OCI-LY3 (cell line): ENCODE measurements at regions not wholly inside any gene's neighbourhood (a gene's known extent, or its start where the extent isn't known, plus 50 kb on each side); places are given as distances from the start of the nearest gene placed in this dataset.

Experiments
- H2AFZ ChIP-seq: fragments of 200-600, 300-600 bp; shearing (Covaris generic); 2 replicates; pipeline ENCODE4 v1.6.0; 2014; ENCODE audit warnings: antibody characterized with exemption, low read depth, low read length
- H3K27ac ChIP-seq: fragments of 200-600, 300-600 bp; sonication (generic); 2 replicates; pipeline ENCODE4 v1.5.1; 2014; ENCODE audit warnings: mild to moderate bottlenecking, low read length, moderate library complexity, mixed read lengths
- H3K27me3 ChIP-seq: fragments of 200-600, 300-600 bp; sonication (generic); 2 replicates; pipeline ENCODE4 v1.6.1; 2014; ENCODE audit warnings: low read depth, low read length, mixed read lengths
- H3K36me3 ChIP-seq: fragments of 200-600, 300-600 bp; sonication (generic); replicated peaks from 2 replicates; pipeline ENCODE3; 2014; ENCODE audit warnings: low read depth, low read length, mixed read lengths
- H3K4me1 ChIP-seq: fragments of 300-600, 200-600 bp; sonication (generic); 2 replicates; pipeline ENCODE4 v1.6.1; 2014; ENCODE audit warnings: low read length, mixed read lengths
- H3K4me2 ChIP-seq: fragments of 200-600, 300-600 bp; sonication (generic); 2 replicates; pipeline ENCODE4 v1.6.1; 2014; ENCODE audit warnings: low read length, mixed read lengths
- H3K4me3 ChIP-seq: fragments of 300-600, 200-600 bp; sonication (generic); 2 replicates; pipeline ENCODE4 v1.5.1; 2014; ENCODE audit warnings: antibody characterized with exemption, mild to moderate bottlenecking, low read length, moderate library complexity
- H3K79me2 ChIP-seq: fragments of 300-600, 200-600 bp; shearing (Covaris generic); 2 replicates; pipeline ENCODE4 v1.6.1; 2014; ENCODE audit warnings: mild to moderate bottlenecking, low read length, mixed read lengths
- H3K9ac ChIP-seq: fragments of 300-600, 200-600 bp; shearing (Covaris generic); 2 replicates; pipeline ENCODE4 v1.6.0; 2014; ENCODE audit warnings: mild to moderate bottlenecking, low read length, moderate library complexity
- H3K9me3 ChIP-seq: fragments of 200-600, 300-600 bp; shearing (Covaris generic); 2 replicates; pipeline ENCODE4 v1.6.1; 2014; ENCODE audit warnings: low read length, mixed read lengths; ENCODE audit not compliant: insufficient read depth
- H4K20me1 ChIP-seq: fragments of 200-600, 300-600 bp; sonication (generic); 2 replicates; pipeline ENCODE4 v1.6.1; 2016; ENCODE audit warnings: low read length, mixed read lengths; ENCODE audit not compliant: insufficient read depth
- CTCF ChIP-seq: fragments of 200-600, 300-600 bp; sonication (generic); IDR thresholded peaks from 2 replicates; pipeline ENCODE4 v1.5.1; 2014; ENCODE audit warnings: antibody characterized with exemption, low read length, low read depth
- EZH2phosphoT487 ChIP-seq: fragments of 200-600 bp; shearing (Covaris generic); IDR thresholded peaks from 2 replicates; pipeline ENCODE4 v1.6.1; 2018; ENCODE audit warnings: antibody characterized with exemption, mixed run types, low read depth

- Histone ChIP-seq H3K4me3 (peak overlapping the region; percentile 15; the same call in 1 of the 2 replicates), H4K20me1 (no peaks in the 10 kb centered on the region), H3K79me2 (no peaks in the 10 kb centered on the region), H3K4me1 (peaks cover 29% of the 10 kb centered on the region), H2AFZ (no peak overlapping the region), H3K4me2 (peak overlapping the region; percentile 55), H3K9ac (no peak overlapping the region), H3K27me3 (peaks cover 11% of the 10 kb centered on the region), H3K36me3 (no peaks in the 10 kb centered on the region), H3K9me3 (no peaks in the 10 kb centered on the region), H3K27ac (no peak overlapping the region)
- no peak for TF ChIP-seq CTCF
- no peak for TF ChIP-seq EZH2phosphoT487
Measured at GRCh38 chr6:56370561-56371211, 123.3 kb upstream of the COL21A1 start.

- Histone ChIP-seq H2AFZ (no peak overlapping the region), H3K27ac (no peak overlapping the region), H3K4me2 (peak overlapping the region; percentile 55), H3K9me3 (no peaks in the 10 kb centered on the region), H3K4me1 (peaks cover 29% of the 10 kb centered on the region), H3K27me3 (peaks cover 11% of the 10 kb centered on the region), H3K79me2 (no peaks in the 10 kb centered on the region), H3K4me3 (no peak overlapping the region), H4K20me1 (no peaks in the 10 kb centered on the region), H3K36me3 (no peaks in the 10 kb centered on the region), H3K9ac (no peak overlapping the region)
- TF ChIP-seq EZH2phosphoT487 (no peak), CTCF (no peak)
Measured at GRCh38 chr6:56370127-56370540, 122.8 kb upstream of the COL21A1 start.

- H3K4me1 ChIP-seq: peaks cover 34% of the 10 kb centered on the region
- H3K4me3 ChIP-seq: no peak overlapping the region
- H3K9ac ChIP-seq: no peak overlapping the region
- H2AFZ ChIP-seq: no peak overlapping the region
- no peak overlapping the region for H3K27ac ChIP-seq
- no peaks in the 10 kb centered on the region for H4K20me1 ChIP-seq
- TF ChIP-seq CTCF: no peak
- peaks cover 11% of the 10 kb centered on the region for H3K27me3 ChIP-seq
- H3K79me2 ChIP-seq: no peaks in the 10 kb centered on the region
- no peaks in the 10 kb centered on the region for H3K36me3 ChIP-seq
- no peaks in the 10 kb centered on the region for H3K9me3 ChIP-seq
- H3K4me2 ChIP-seq: no peak overlapping the region
Measured at GRCh38 chr6:56368491-56368890, 121.1 kb upstream of the COL21A1 start.

GRCh38 chr6:56366141-56366852 is 118.9 kb upstream of the COL21A1 start:
- Histone ChIP-seq H3K79me2 (no peaks in the 10 kb centered on the region), H3K27ac (no peak overlapping the region), H3K9ac (no peak overlapping the region), H3K27me3 (no peaks in the 10 kb centered on the region), H3K36me3 (no peaks in the 10 kb centered on the region), H4K20me1 (no peaks in the 10 kb centered on the region), H3K4me3 (no peak overlapping the region), H3K9me3 (no peaks in the 10 kb centered on the region), H3K4me1 (peaks cover 18% of the 10 kb centered on the region), H3K4me2 (no peak overlapping the region), H2AFZ (no peak overlapping the region)
- TF ChIP-seq CTCF: no peak
- TF ChIP-seq EZH2phosphoT487: no peak
